Ascending aorta (tissue), 2 donors: ENCODE measurements at regions not wholly inside any gene's neighbourhood (a gene's known extent, or its start where the extent isn't known, plus 50 kb on each side); places are given as distances from the start of the nearest gene placed in this dataset.

Source experiments
- DNase-seq, 2 donors: peaks; one replicate each; pipeline ENCODE4 v3.0.0-alpha.2; 2019; ENCODE audit warnings: low spot score in 2 of 2
- H3K27ac ChIP-seq, 2 donors: fragments of 200-600 bp; sonication (generic); one replicate each; pipeline ENCODE4 v1.5.1; 2016 to 2017; ENCODE audit warnings: mild to moderate bottlenecking in 1 of 2
- H3K27me3 ChIP-seq: fragments of 200-600 bp; sonication (generic); one replicate; pipeline ENCODE4 v1.5.1; 2017
- H3K36me3 ChIP-seq, 2 donors: fragments of 200-600 bp; sonication (generic); one replicate each; pipeline ENCODE4 v1.5.1; 2016
- H3K4me1 ChIP-seq, 2 donors: fragments of 200-600 bp; sonication (generic); one replicate each; pipeline ENCODE4 v1.5.1; 2016 to 2017; ENCODE audit warnings: mild to moderate bottlenecking in 1 of 2
- H3K4me3 ChIP-seq, 2 donors: fragments of 200-600 bp; sonication (generic); one replicate each; pipeline ENCODE4 v1.5.1; 2016 to 2017; ENCODE audit warnings: mild to moderate bottlenecking in 1 of 2
- H3K9me3 ChIP-seq, 2 donors: fragments of 200-600 bp; sonication (generic); one replicate each; pipeline ENCODE4 v1.5.1; 2016
- intact Hi-C: fragments of 100-400 bp; cut with DNase I; formaldehyde crosslinking; loops from one replicate; pipeline ENCODE4 v1.15.1; 2023
- TF ChIP-seq, protein P1 (sequence below), 3 experiments: fragments of 200-600 bp in 2 of 3; fragments of 450-650 bp in 1 of 3; sonication (generic) in 2 of 3; IDR thresholded peaks; one replicate each; pipeline ENCODE4 v1.5.1; 2016 to 2019; ENCODE audit warnings: antibody characterized with exemption in 3 of 3, mild to moderate bottlenecking in 1 of 3, moderate library complexity in 1 of 3

DNA sequence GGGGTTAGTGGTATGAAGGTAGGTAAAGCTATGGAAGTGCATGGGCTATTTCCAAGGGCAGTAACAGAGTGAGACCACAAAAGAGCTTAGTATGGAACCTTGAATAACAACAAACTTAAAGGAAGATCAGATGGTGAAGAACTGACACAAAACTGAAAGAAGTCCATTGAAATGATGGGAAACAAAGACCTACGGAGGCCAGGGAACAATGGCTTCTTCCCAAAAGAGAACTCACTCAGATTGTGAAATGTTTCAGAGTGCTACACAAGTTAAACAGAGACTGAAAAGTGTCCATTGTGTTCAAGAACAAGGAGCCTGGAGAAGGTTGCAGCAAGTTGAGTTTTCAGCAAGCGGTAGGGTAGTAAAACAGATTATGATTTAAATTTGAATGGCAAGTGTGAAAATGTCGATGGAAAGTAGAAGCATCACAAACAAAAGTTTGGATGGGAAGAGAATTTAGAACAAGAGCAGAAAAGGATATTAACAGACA, 700.0 kb upstream of the NXPH2 start:
- H3K4me1 ChIP-seq: no peaks in the 10 kb centered on the region
- no peak for DNase-seq
- no peaks in the 10 kb centered on the region for H3K9me3 ChIP-seq
- no peaks in the 10 kb centered on the region for H3K27me3 ChIP-seq
- intact Hi-C loops: no loop called here
- TF ChIP-seq, protein P1, sequence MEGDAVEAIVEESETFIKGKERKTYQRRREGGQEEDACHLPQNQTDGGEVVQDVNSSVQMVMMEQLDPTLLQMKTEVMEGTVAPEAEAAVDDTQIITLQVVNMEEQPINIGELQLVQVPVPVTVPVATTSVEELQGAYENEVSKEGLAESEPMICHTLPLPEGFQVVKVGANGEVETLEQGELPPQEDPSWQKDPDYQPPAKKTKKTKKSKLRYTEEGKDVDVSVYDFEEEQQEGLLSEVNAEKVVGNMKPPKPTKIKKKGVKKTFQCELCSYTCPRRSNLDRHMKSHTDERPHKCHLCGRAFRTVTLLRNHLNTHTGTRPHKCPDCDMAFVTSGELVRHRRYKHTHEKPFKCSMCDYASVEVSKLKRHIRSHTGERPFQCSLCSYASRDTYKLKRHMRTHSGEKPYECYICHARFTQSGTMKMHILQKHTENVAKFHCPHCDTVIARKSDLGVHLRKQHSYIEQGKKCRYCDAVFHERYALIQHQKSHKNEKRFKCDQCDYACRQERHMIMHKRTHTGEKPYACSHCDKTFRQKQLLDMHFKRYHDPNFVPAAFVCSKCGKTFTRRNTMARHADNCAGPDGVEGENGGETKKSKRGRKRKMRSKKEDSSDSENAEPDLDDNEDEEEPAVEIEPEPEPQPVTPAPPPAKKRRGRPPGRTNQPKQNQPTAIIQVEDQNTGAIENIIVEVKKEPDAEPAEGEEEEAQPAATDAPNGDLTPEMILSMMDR (IDR thresholded peaks at IDR 0.05): no peak
- no peak overlapping the region for H3K4me3 ChIP-seq
- no peak overlapping the region for H3K27ac ChIP-seq
- H3K36me3 ChIP-seq: no peaks in the 10 kb centered on the region

DNA sequence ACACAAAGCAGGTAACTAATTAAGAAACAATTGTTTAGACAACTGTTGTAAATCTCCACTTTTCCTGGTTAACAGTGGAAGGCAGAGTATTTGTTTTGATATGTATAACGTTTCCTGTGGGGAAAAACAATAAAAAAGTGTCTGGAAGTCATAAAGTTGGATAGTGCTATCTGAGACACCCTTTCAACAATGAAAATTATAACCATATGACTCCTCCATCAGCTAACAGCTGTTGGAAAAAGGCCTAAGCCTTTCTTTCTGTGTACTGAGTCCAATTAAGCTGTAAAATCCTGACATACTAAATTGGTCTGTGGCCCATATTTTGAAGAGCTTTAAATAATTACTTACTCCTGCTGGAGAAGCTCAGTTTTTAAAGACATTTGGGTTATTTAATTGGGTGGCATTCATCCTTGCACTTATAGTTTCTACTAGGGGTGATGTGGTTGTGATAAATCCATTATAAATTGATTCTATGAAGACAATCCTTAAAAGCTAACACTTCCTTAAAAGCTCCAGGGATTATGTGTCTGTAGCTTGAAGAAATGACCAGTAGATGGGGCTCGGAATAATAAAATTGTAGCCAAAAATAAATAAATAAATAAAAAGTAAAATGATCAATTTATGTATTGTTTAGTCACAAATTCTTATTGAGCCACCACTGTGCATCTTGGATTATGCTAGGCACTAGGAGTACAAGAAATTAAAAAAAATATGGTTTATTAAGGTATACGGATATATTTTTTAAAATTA, 698.1 kb upstream of the NXPH2 start:
- H3K4me3 ChIP-seq: no peak overlapping the region
- H3K27ac ChIP-seq: no peak overlapping the region
- TF ChIP-seq, protein P1 (IDR thresholded peaks at IDR 0.05): no peak
- H3K36me3 ChIP-seq: no peaks in the 10 kb centered on the region
- intact Hi-C loops: no loop called here
- H3K4me1 ChIP-seq: no peaks in the 10 kb centered on the region
- H3K27me3 ChIP-seq: no peaks in the 10 kb centered on the region
- DNase-seq: no peak
- H3K9me3 ChIP-seq: no peaks in the 10 kb centered on the region

DNA sequence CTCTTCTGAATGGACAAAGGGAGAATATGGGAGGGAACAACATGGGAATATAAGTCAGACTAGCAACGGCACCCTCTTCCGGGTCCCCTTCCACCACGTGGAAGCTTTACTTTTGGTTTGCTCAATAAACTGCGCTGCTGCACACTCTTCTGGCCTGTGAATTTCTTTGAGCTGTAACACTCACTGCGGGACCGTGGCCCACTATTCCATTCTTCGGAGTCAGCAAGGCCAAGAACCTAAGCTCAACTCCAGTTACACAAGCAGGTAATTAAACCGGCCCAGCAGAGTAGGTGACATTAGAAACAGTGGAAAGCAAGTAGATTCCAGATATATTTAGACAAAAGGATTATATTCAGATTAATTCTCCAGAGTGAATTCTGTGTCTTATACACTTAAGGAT, 697.4 kb upstream of the NXPH2 start:
- Histone ChIP-seq H3K36me3 (no peaks in the 10 kb centered on the region), H3K9me3 (no peaks in the 10 kb centered on the region), H3K4me1 (no peaks in the 10 kb centered on the region), H3K27ac (no peak overlapping the region), H3K27me3 (no peaks in the 10 kb centered on the region), H3K4me3 (no peak overlapping the region)
- intact Hi-C loops: no loop called here
- TF ChIP-seq, protein P1 (IDR thresholded peaks at IDR 0.05): no peak
- no peak for DNase-seq

DNA sequence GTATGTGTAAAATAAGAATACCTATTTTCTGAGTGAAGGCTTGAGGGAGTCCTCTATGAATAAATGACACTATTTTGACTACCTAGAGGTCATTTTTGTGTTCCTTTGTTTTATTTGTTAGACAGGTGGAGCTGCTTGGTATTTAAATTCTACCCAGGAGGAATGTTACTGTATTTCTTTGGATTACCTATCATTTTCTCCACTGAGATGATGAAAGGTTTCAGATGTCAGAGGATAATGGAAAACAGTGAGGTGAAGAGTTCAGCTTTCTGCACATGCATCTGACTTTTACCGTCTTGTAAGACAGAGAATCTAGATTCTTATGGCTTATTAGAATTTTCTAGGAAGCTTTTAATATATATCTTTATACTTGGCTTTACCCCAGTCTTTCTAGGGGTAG, 689.8 kb upstream of the NXPH2 start:
- intact Hi-C loops: no loop called here
- H3K4me1 ChIP-seq: no peaks in the 10 kb centered on the region

DNA sequence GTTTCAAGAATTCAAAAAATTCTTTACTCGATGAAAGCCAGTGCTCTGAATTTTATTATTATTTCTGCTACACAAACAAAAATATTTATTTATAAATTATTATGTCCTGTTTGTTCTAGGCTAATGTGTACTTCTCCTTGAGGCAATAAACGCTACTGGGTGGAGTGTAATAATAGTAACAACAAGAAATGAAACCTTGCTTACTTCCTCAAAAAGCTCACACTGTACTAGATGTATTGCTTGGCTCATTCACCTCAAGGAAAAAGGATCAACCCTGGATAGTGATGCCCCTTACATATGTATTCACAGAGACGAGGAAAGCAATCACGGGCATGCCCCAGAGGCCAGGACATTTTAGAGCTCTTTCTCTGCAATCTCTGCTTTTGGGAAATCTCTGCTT, 685.6 kb upstream of the NXPH2 start:
- intact Hi-C loops: no loop called here
- Histone ChIP-seq H3K36me3 (no peaks in the 10 kb centered on the region), H3K4me1 (no peaks in the 10 kb centered on the region), H3K27ac (no peak overlapping the region), H3K4me3 (no peak overlapping the region), H3K27me3 (no peaks in the 10 kb centered on the region), H3K9me3 (no peaks in the 10 kb centered on the region)
- no peak for DNase-seq
- TF ChIP-seq, protein P1 (IDR thresholded peaks at IDR 0.05): no peak

More for the DNA sequence above, 689.8 kb upstream of the NXPH2 start:
- Histone ChIP-seq H3K9me3 (no peaks in the 10 kb centered on the region), H3K4me3 (no peak overlapping the region), H3K27me3 (no peaks in the 10 kb centered on the region), H3K36me3 (no peaks in the 10 kb centered on the region), H3K27ac (no peak overlapping the region)
- TF ChIP-seq, protein P1 (IDR thresholded peaks at IDR 0.05): no peak
- no peak for DNase-seq
